Hematopoietic multipotent progenitor cell treated with erythropoietin and hydrocortisone succinate and interleukin-3 and kit ligand, for 4 days (in vitro differentiated cells): ENCODE measurements at regions not wholly inside any gene's neighbourhood (a gene's known extent, or its start where the extent isn't known, plus 50 kb on each side); places are given as distances from the start of the nearest gene placed in this dataset.
A peak's percentile ranks its signal among the peaks of the same experiment; 100 is the strongest.

ENCODE experiments used
- DNase-seq: peaks from one replicate; pipeline ENCODE4 v3.0.0-alpha.2; 2015

GRCh38 chrX:155682834-155683233 is 70.1 kb upstream of the TMLHE start:
- DNase-seq: peak; percentile 71

- DNase-seq: no peak
Measured at GRCh38 chrX:155679715-155680114, 67.0 kb upstream of the TMLHE start.

- DNase-seq: no peak
Measured at GRCh38 chrX:155673338-155673737, 60.6 kb upstream of the TMLHE start.

- DNase-seq: peak; percentile 65
Measured at GRCh38 chrX:155666741-155667140, 54.0 kb upstream of the TMLHE start.
